ENCODE measurements at regions not wholly inside any gene's neighbourhood (a gene's known extent, or its start where the extent isn't known, plus 50 kb on each side); places are given as distances from the start of the nearest gene placed in this dataset.

DNA sequence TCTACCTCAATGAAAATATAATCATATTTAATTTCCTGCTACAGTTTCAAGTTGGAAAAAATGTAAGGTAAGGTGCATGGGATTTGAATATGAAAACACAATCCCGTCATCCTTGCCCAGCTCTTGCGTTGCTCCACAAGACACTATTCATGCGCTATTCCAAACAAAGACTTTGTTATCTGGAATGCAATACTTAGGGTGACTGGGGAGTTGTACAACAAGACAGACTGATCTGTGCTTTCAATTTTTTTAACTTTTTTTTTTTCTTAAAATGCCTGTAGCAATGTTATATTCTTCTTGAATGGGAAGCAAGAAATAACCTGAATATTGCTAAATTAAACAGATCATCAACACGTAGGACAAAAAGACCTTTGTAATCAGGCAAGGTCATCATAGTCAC lies 1077.2 kb downstream of the TTLL7 start:
- no peak for DNase-seq

DNA sequence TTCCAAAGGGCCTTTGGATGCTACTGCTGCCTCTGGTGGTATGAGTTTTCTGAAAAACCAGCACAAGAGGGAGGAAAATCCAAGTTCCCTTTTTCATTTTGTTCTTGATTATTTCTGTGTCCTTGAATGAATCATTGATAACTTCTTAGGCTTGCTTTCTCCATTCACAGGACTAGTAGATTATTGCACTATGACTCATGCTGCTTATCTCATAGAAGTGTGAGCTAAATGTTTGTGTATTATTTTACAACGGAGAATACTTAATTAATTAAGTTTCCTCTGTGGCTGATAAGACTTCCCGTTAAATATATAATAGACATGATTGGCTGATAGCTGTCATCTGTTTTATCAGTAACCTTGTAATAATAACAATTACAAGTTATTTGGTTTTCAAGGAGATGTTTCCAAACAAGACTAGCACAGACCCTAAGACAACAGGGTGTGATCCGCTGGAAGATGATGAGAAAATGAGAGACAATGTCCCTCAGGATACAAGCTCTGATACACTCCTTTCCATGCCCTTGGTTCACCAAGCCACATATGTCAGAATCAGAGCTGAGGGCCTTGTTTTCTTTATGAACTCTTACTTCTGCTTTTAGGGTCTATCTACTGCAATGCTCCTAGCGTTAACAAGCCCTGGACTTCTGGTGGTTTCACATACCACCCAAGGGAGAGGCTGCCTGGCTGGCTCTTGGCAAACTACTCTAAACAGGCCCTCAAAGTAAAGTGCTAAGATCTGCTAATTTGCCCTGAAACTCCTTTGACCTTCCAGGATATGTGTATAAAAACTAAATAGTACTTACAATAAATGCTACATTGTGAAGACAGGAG lies 1078.3 kb downstream of the TTLL7 start:
- DNase-seq, result peak; percentile 14

DNA sequence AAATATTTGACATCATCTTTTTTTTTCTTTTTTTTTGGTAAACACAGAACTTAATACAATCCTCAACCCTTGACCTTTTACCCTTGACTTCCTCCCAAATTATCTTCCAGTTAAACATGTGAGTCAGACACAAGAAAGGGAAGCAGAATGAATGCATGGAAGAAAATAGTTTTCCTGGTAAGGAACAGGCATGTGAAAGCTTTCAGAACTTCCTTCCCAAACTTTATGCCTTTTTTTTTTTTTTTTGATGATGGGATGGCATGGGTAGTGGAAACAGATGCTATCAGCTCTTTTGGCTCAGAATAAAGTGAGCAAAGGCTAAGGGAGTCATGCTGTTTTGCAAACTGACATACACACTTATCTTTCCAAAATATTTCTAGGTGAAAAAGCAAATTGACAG lies 1079.1 kb downstream of the TTLL7 start:
- DNase-seq, result no peak

DNA sequence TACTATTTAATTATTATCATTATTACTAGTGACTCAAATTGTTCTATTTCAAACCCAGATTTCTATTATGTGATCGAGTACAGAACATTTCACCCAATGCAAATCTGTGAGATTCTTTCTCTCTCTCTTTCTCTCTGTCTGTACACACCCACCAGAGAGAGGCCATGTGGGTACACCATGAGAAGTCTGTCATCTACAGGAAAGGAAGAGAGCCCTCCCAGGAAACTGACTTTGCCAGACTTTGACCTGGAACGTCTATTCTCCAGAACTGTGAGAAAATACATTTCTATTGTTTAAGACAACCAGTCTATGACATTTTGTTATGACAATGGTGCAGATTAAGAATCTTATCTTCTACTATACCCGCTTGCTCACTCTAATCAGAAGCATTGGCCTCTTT lies 1091.6 kb downstream of the TTLL7 start:
- no peak for DNase-seq

DNA sequence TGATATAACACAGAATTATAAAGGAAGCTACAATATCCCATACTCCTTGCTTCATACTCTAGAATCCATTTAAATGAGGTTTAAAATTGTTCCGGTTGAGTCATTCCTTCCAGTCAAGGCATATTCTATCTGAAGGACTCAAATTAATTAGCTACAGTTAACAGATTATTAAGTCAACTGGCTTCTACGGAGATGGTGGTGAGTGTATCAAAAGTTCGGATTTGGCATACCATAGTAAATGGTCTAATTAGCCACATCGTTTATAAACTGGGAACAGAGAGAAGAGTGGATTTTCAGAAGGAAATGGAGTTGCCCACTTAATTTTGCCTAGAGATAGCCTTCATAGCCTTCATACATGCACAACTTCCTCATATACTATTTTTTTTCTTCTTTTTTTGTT lies 1095.3 kb downstream of the TTLL7 start:
- no peak for DNase-seq

DNA sequence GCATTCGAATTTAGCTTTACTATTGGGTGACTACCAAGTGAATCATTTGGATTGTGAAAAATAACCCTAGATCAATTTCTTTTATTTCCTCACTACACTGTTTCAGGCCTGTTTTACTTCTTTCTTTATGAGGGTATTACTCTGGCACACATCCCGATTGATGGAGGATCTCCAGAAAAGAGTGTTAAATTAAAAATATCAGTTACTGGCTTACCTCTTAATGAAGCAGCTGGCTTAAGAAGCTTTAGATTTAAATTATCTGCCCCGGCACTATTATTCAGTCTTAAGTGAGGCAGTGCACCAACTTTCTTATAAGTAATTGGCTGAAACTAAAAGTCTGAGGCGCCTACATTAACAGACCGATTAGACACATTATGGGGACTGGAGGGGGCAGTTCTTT lies 1097.4 kb downstream of the TTLL7 start:
- no peak for DNase-seq

DNA sequence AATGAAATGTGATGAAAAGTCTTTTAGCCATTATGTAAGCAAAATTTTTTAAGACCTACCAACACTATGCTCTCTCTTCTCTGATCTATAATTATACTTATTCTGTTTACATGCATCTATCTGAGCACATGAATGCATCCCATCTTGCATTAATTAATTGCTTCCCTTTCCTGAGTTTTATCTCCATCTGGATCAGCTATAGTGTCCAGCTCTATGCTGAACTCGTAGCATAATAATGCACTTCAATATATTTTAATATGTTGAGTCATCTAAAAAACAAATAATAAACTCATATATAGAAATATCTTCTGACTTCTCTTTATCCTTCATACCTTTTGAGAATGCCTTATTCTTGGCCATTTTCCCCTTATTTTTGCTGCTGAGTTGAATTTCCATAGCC lies 1097.8 kb downstream of the TTLL7 start:
- DNase-seq, result no peak

DNA sequence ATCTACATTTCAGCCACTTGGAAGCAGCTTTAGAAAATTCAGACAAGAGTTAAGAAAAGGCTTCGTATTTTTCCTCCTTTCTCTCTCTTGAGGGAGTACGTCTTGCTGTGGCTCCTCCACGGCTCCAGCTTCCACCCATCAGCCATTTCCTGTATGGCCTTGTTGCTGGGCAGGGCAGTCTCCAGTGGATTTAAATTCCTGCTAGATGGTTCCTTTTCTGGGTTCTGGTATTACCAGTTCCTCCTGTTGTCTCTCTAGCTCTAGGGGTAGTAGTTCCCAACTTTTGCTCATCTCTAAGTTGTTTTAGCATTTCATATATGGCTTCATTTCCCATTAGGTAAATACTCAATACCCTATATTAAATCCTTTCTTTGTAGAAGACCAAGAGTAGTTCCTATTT lies 1098.3 kb downstream of the ADGRL2 start:
- no peak for DNase-seq

DNA sequence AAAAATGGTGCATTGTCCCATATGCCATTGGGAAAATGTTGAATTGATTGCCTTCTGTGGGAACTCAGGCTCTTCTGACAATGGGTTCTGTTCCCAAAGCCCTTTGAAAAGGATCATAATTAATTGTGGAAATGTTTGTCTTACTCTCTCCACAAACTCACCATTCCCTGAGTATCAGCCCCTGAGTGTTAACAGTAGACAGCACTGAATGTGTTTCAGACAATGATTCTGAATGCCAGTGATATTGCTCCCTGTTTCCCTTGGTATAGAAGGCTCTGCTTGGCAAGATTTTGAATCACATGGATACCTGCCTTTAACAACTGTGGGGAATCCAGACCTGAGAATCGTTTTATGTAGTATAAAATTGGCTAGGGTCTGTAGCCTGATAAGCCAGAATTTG lies 1096.8 kb downstream of the ADGRL2 start:
- DNase-seq, result no peak

DNA sequence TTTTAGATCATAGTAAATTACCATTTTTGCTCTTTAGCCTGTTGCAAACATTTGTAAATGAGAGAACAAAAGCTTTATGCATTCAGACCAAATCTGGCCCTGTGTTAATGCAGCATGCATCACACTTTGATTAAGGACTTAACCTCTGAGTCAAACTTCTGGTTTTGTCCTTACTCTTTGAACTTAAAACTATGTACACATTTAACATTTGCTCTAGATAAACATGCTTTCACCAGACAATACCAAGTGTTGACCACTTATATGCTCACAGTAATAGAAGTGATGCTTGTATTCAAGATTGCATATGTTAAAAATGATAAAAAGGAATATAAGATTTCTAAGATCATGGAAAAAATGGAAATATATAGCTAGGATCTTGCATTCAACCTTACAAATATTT lies 1095.3 kb downstream of the ADGRL2 start:
- no peak for DNase-seq

DNA sequence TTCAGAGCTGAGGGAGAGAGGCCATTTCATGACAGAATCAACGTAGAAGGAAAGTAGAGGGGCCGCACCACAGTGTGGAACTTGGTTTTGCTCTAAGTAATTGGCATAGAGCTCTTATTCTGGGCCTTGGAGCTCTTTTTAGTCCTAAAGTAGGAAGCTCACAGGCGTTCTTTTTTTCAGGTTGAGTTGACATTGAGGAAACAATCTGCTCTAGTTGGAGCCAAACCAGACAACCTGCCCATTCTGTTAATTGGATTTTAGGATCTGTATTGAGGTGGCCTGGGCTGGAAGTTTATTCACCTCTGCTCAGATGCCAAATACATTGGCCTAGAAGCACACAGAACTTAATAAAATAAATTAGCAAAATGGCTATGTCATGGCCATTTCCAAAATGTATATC lies 1093.9 kb downstream of the ADGRL2 start:
- DNase-seq, result no peak

DNA sequence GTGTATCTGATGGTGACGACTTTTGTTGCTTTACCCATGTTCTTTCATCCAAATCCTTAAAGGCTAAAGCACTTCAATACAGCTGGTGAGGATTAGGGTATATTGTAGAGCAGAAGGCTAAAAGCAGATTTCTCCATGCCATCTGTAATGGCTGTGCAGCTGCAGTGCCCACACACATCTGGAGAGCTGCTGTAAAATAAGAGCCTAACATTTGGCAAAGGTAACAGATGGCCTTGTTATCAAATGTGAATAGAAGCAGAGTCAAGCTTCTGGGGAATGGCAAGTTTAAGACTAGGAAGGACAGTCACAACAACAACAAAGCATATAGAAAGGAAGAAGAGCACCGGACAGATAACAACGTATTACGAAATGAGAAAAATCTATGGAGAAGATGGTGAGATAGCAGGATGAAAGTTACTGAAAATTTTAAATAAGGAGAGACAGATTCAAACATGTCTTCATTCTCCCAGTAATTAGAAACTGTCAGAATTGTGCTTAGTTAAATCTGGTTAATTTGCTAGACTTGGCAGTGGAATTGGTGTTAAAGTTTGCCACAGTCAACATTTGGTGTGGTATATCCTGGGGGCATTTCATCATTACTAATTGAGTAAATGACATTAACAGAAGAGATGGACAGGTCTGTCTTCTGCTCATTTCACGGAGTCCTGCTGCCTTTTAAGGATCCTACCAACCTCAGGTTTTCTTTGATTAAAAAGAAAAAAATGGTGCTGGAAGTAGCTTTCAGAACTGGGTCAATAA lies 1093.2 kb downstream of the ADGRL2 start:
- DNase-seq, result no peak

DNA sequence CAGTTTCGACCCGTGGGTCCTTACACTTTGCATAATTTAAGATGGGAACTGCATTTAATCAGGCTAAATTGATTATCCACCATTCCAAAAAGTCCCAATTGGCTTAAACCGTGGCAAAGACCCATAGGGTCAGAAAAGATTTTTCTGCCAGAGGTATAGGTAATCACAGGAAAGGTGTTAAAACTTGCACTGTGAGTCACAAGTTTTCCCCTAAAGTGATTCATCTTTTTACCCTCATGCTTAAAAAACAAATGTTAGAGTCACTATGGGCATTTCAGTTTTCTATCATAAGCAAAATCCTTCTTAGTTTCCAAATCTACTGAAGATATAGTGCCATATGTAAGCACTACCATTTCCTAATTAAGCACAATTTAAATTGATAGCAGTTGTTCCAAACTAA lies 1079.8 kb downstream of the ADGRL2 start:
- DNase-seq, result no peak

DNA sequence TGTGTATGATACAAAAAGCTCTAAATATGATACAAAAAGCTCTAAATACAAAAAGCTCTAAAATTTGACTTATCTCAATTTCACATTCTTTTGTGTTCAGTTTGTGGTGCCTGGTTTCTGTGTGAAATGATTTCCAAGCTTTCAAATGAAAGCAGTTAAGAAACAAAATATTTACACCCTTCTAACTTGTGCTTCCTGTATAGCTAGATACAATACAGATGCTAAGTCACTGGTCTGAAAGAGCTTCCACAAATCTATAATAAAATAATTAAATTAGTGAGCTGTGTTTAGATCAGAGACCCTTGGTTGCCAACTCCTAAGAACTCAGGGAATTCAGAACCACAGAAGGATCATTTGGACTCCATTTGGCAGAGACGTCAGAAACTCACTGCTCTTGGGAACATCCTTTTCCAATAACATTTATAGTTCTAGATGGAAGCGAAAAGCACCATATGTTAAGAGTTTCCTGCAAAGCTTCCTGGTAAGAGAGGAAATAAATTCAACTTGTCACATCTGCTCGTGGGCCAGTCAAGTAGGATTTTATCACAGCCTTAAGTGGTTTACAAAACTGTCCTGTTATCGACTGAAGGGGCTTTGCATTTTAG lies 1079.1 kb downstream of the ADGRL2 start:
- no peak for DNase-seq

DNA sequence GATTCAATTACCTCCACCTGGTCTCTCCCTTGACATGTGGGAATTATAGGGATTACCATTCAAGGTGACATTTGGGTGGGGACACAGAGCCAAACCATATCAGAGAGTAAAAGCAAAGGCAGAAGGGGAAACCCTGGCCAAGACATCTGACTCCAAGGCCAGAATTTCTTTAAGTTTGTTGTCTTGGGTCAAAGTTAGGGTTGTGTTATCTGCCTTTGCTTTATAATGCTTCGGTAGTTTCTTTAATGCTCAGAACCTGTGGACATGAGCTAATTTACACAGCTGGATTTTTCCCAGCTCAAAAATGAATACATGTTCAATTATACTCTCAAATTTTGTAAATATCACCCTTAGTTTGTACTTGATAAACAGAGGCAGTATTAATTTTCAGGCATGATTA lies 1074.4 kb downstream of the ADGRL2 start:
- DNase-seq, result no peak

DNA sequence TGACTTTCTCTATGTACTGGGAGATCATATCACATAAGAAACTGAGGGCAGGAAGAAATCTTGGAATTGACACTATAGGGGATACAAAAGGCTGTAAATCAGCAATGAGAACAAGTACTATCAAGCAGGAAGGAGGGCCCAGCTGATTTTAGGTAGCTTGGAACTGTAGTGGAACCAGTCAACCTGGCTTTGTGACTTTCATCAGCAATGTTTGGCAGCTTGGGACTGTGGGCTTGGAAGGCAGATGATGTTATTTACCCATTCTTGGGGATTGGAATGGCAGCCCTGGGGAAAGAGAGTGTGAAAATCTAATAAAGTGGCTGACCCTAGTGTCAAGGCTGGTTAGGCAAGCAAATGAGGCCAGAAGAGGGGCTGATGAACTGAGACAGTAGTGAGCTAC lies 1073.3 kb downstream of the ADGRL2 start:
- DNase-seq, result no peak

DNA sequence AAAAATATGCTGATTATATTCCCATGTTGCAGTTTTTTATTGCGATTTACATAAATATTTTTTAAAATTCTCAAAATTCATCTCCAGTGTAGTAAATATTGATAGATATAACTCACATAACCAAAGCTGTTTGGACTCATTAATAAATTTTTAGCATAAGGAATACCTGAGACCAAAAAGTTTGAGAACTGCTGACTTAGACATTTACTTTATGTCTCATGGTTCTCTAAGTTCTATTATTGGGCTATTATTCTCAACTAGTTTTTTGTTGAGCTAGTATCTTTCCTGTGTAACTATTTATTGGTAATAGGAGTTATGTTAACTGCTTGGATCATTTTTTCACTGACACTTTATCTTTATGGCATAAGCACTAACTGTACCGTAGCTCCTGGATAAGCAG lies 1069.6 kb downstream of the ADGRL2 start:
- no peak for DNase-seq

DNA sequence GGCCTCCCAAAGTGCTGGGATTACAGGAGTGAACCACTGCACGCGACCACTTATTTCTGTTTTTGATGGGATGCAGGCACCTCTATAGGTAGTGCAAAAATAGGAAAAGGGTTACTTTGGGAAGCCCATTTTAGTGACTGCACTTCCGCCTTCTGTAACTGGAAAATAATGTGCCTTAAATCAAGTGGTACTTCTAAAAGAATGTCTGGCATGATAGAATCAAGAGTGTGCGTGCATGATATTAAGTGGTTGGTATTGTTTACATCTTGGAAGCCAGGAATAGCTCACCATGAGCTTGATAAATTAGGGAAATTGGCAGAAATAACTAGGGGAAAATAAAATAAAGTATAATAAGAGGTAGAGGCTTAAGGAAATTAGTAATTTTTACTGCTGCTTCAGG lies 1067.0 kb downstream of the ADGRL2 start:
- no peak for DNase-seq

DNA sequence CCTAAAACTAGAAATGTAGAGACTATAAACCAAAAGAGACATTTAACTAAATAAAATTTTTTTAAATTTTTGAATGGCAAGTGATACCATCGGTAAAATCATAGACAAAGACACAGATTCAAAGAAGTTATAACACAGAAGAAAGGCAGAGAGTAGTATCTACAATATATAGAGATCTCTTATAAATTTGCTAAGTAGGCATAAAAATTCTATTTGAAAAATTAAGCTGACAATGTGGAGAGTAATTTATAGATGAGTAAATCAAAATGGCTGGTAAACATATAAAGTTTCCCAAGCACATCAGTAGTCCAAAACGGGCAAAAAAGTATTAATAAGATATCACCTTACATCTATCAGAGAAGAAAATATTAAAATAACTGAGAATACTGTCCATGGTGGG lies 1061.0 kb downstream of the ADGRL2 start:
- no peak for DNase-seq

DNA sequence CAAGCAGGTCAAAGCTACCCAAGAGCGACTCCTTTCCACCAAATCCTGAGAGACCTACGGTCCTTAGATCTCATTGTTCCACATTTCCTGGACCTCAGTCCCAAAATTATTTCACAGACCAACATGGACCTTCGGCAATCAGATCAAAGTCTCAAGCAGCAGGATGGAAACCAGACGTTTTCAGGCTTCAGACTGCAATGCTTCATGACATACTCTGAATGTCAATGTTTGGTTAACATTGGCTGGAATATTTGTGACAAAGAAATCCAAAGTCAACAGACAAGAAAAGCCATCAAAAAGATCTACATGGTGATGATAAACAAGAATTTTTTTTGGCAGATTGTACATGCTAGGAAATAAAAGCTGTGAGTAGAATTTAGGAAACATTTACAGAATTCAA lies 1057.3 kb downstream of the ADGRL2 start:
- no peak for DNase-seq

DNA sequence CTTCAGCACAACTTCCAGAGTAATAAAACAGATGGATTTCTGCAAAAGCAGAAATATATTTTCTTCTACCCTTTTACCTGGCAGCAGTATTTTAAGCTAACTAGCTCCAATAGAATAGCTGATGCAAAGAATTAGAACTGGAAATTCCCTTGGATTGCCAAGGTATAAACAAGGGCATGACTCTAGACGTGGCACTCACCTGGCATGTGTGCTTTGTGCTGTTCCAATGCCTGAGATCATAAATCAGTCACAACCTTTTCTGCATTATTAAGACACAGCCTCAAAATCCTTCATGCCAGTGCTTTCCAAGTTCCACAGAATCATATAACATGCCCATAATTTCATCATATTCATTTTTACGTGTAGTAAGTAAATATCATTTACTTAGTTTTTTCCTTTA lies 1048.7 kb downstream of the ADGRL2 start:
- no peak for DNase-seq

DNA sequence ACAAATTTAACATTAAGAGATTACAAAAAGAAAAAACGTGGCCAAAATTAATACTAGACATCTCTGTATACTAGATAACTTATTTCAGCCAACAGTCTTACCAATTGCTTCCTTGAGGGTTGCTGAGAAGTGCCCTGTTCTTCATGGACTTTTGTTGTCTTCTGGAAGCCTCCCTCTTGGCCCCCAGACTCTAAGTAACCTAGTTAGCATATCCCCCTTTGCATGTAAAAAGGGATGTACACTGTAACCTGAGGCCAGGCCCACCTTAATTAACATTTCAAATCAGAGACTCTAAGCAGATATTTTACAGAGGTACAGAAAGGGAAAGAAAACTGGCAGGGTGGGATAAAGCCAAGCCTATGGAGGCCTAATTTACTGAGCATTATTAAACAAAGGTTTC lies 1047.3 kb downstream of the ADGRL2 start:
- DNase-seq, result no peak

DNA sequence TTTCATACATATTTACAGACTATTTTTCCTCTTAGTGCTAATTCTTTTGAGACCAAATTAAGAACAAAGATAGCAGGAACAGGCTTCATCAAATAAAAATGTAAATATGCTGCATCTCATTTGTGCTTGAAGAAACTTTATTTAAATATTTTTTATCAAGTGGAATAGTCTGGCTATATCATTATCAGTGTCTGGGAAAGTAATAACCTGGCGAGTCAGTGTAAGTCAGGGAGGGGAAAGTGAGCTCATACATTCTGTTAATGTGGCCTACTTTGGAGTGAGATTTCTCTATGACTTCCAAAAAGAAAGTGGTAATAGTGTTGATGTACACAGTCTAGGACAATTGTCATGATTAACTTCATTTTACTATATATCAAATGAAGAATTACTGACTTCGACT lies 1045.1 kb downstream of the ADGRL2 start:
- DNase-seq, result no peak
